Right kidney (tissue), 1 donor: ENCODE measurements at regions not wholly inside any gene's neighbourhood (a gene's known extent, or its start where the extent isn't known, plus 50 kb on each side); places are given as distances from the start of the nearest gene placed in this dataset.

Source experiments
- DNase-seq: peaks from one replicate; pipeline ENCODE4 v3.0.0-alpha.2; 2016

- no peak for DNase-seq
Measured at GRCh38 chr2:187136646-187137045, 287.7 kb upstream of the ZSWIM2 start.

DNA sequence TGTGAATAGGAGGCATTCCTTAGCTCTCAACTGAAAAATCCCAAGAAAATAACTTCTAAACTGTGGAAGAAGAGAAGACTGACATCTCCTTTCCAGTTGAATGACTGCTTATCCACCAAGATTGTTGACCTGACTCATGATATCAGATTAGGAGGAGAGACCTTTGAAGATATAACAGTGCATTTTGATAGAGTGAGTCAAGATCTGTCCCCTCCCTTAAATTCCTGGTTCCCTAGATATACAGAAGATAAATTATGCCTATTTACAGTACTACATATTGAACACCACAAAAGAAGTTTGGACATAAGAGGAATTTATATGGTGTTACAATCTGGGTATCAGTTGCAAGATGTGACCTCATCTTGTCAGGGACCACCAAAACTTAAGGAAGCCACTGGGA is 285.3 kb upstream of the ZSWIM2 start:
- DNase-seq: no peak

GRCh38 chr2:187129868-187130267 is 280.9 kb upstream of the ZSWIM2 start:
- no peak for DNase-seq

DNA sequence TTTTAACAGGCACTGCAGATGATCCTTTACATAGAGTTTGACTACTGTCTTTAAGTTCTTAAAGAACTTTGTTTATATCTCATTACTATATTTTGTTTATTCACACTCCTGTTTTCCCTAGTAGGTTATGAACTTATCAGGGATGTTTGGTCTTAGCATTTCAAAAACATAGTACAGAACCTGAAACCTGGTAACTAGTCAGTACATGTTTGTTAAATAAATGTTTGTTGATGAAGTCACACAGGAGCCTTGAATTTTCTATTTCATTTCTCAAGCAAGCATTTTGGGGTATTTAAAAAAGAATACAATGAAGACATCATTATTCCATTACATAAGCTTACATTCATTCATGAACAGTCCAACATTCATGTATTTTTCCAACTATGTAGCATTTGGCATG is 280.3 kb upstream of the ZSWIM2 start:
- no peak for DNase-seq

DNA sequence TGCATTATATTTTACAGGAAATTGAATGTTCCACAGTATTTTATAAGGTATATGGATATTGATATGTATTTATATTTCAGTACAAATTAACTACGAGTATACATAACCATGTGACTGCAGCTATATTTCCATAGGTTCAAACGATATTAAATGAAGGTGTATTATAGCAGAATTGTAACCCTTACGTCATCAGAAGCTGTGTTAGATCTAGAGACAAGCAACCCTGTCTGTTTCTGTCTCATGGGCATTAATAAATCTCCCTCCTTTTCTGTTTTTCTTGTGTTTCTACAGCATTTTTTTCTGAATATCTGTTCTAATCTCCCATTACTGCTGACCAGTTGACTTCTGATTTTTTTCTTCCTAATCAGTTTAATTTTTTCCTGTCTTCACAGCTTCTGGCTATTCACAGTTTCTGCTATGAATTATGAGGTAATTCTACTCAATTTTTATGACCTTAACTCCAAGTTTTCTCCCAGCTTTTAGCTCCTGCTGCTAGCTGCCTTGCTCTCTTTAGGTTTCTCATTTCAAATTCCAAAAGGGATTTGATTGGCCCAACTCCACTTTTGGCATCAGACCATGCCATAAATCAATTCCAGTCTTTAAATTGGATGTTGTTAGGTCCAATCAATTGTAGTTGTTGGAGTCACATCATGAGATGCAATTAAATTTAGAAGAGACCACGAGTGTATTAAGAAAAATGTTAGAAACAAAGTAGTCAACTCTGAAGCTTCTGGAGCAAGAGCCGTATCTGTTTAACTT is 277.5 kb upstream of the ZSWIM2 start:
- DNase-seq: no peak

DNA sequence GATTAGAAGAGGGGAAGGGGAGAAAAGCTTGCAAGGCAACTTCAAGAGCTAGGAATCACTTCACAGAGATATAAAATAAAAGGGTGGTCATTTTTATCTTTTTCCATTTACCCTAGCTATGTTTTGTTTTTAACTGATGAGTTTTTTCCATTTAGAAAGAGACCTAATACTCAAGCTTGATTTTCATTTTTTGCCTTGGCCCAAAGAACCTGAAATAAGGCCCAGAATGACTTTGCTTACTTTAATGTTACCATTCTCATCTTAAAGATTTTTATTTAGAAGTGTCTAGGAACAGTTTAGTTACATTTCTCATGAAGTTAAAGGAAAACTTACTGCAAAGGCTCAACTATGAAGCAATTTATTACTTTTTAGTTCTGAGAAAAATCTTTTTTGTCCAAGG is 276.3 kb upstream of the ZSWIM2 start:
- DNase-seq: no peak

- no peak for DNase-seq
Measured at GRCh38 chr2:187124529-187124928, 275.6 kb upstream of the ZSWIM2 start.

GRCh38 chr2:187118331-187119099 is 269.5 kb upstream of the ZSWIM2 start:
- DNase-seq: no peak

DNA sequence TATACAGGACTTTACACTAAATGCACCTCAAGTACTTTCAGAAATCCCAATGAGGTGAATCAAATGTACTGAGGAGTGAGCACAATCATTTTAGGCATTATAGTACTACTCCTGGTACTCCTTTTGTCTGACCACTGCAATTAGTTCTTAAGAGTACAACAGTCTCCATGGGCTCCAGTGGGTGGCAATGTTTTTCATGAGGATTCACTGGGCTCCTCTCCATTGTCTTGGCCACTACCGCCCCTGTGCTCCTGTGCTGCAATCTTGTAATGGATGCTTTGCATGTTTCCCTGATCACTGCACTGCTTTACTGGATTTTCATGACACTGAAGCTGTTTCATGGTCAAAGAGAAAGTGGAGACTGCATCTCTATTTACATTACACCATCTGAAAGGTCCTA is 268.5 kb upstream of the ZSWIM2 start:
- no peak for DNase-seq

- DNase-seq: no peak
Measured at GRCh38 chr2:187115627-187116026, 266.7 kb upstream of the ZSWIM2 start.

DNA sequence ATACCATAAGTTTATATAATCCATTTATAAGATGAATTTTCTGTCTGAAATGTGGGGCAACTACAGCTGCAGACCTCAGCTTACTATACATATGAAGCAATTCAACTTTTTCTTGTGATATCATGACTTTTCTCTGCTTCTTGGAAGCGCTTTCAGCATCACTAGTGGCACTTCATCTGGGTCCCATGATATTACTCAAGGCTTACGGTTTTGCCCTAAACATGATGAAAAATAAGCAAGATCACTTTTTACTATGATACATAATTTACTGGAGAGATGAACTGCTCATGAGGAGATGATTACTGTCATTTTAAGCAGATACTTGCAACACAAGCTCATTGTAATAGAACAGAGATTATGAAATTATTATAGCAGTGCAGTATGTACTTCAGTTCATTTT is 258.0 kb upstream of the ZSWIM2 start:
- no peak for DNase-seq

DNA sequence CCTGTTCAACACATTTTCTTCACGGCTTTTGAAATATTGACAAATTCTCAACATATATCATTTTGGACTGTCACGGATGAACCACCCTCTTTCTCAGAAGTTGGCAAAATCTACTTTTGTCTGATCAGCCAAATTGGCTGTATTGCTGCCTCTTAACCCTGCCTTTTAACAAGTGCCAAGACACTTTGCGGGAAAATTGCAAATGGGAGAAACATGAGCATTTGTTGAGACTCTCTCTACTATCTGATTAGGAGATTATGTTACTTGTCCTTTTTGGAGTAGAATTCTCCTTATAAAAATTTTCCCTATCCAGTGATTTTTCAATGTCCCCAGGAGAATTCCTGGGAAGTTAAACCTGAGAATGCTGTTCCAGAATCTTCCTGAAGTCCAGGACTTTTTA is 256.2 kb upstream of the ZSWIM2 start:
- DNase-seq: no peak

DNA sequence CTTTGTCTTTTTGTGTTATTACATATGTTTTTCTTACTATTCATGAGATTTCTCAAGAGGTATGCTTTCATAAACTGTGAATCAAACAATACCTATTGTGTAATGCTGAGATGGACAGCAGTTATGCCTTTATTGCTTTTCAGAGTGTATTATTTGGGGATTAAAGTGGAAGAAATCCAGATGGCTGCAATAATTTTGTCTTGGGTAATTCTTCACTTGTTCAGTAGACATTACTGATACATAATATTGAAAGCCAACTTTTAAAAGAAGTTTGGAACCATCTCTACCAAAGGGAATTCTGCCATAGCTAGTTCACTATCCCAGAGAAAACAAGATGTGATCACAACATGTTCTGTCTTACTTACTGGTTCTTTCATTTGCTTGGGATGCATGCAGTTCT is 253.4 kb upstream of the ZSWIM2 start:
- no peak for DNase-seq

GRCh38 chr2:187098154-187098553 is 249.2 kb upstream of the ZSWIM2 start:
- DNase-seq: no peak

- no peak for DNase-seq
Measured at GRCh38 chr2:187093771-187094412, 244.9 kb upstream of the ZSWIM2 start.

DNA sequence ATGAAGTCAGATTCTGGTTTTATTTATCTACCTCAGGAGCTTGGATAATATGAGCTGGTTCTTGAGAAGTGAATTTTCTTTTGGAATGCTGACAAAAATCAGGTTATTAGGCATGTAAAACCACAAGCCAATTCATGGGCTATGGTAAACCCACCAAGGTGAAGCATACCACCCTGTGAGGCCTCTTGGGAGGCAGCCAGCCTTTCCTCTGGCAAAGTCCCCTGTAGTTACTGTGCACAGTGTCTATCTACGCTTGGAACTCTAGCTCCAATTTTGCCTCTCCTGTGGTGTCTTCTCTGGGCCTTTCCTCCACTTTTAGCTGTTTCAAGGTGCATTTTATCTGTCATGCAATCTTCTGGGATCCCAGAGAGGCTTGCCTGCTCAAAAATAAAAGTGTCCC is 242.7 kb upstream of the ZSWIM2 start:
- DNase-seq: no peak

DNA sequence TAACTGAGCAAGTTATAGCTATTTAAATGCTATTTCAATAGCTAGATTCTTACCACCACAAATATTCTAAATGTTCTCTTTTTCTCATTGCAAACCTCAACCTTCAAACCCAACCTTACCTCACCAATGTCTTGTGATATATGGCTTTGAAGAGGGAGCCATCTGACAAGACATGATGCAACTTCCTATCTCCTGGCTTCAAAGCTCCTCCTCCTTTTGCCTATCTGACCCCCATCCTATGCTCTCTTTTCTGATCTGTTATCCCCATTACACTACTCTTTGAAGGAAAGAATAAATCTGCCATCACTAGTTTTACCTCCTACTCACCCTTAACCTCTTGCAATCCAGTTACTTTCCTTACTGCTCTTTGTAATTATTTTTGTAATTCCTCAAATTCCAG is 235.6 kb upstream of the ZSWIM2 start:
- no peak for DNase-seq

- no peak for DNase-seq
Measured at GRCh38 chr2:187081461-187081860, 232.5 kb upstream of the ZSWIM2 start.

DNA sequence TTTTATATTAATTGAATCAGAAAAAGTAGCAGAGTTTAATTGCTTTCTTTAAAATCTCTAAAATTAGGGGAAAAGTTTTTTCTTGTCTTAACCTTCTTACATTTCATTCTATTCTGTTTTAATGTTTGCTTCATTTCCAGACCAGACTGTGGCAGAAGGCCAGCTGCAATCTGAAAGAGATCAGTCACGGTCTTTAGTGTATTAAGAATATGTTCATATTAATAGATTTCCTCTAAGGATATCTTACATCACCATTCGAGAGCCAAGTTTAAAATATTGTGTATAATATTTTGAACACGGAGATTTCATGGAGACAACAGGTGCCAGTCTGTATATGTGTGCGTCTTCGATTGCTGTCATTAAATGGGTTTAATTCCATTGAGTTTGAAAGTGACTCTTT is 230.9 kb upstream of the ZSWIM2 start:
- DNase-seq: no peak

GRCh38 chr2:187078297-187078696 is 229.3 kb upstream of the ZSWIM2 start:
- DNase-seq: no peak

DNA sequence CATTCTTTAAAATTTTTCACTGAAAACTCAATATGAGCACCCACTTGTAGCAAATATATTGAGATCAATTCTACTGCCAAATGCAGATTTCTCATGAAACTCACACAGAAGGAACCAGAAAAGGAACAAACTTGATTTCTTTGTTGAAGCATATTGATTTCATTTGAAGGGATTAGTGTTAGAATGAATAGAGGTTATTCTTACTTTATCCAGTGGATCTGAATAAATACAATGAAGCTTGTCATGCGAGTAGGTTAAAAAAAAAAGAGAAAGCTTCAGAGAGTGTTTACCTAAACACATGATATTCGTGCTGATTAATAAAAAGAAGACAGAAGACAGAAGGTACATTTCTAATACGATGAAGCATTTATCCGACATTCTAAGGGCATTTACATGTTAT is 226.7 kb upstream of the ZSWIM2 start:
- DNase-seq: no peak

DNA sequence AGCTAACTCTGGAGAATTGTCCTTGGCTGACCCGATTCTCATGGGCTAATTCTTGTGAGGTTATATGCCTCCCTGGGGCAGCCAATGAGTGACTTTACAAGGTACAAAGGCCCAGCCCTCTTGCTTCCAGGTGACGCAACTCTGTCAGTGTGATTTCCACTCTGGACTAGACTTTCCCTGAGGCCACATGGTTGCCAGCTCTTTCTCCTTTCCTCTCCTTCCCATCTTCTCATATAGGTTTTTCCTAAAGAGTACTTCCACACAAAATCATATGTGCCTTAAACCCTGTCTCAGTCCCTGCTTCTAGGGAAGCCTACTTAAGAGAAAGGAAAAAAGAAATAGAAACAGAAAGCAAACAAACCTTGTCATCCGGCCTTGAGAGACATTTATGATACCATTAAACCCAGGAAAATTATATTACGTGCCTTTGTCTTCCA is 226.2 kb upstream of the ZSWIM2 start:
- DNase-seq: no peak

DNA sequence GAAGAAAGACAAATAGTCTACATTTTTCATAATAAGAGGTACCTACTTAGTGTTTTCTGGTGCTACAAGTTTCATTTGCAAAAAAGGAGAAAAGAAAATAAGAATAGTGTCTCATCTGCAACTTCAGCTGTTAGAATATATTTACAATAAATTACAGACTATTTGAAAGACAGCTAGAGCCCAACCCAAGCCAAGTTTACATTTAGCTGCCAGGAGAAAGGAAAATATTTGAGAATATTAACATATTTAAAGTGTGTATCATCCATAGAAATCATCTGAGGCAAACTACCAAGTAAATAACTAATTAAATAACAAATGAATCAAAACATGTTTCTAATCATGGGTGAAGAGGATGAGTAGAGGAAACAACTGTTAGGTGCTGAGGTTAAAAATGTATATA is 209.2 kb upstream of the ZSWIM2 start:
- no peak for DNase-seq

DNA sequence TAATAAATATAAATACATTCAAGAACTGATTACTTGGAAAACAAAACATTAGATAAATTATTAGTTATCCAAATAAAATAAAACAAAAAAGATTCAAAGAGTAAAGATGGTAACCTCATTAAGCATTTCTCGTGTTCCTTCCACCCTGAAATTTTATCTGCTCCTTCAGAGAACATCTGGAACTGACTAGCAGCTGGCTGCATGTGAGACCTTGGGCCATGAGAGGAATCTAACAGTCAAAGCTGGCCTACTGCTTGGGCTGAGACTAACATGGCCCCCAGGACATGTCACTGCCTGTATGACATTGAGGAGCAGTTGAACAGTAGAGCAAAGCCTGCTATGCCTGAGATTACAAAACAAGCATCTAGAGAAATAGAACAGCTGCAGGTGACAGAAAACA is 208.5 kb upstream of the ZSWIM2 start:
- DNase-seq: no peak
